HG03108 (cell line): ENCODE measurements at regions not wholly inside any gene's neighbourhood (a gene's known extent, or its start where the extent isn't known, plus 50 kb on each side); places are given as distances from the start of the nearest gene placed in this dataset.

Experiments
- ATAC-seq: cut with Tn5 transposase; IDR thresholded peaks from one replicate; pipeline ENCODE4 v1.9.1; 2021; ENCODE audit warnings: moderate library complexity; ENCODE audit not compliant: unreplicated experiment

DNA sequence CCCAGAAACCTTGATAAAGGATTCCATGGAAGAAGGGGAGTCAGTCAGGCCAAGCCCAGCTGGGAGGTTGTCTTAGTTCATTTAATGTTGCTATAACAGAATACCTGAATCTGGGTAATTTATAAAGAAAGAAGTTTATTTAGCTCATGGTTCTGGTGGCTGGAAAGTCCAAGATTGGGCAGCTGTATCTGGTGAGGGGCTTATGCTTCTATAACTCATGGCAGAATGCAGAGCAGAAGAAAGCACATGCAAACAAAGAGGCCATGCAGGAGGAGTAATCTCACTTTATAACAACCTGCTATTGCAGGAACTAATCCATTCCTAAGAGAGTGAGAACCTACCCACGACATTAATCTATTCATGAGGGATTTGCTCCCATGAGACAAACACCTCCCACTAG is 54.2 kb upstream of the ANKRD1 start:
- no peak for ATAC-seq

DNA sequence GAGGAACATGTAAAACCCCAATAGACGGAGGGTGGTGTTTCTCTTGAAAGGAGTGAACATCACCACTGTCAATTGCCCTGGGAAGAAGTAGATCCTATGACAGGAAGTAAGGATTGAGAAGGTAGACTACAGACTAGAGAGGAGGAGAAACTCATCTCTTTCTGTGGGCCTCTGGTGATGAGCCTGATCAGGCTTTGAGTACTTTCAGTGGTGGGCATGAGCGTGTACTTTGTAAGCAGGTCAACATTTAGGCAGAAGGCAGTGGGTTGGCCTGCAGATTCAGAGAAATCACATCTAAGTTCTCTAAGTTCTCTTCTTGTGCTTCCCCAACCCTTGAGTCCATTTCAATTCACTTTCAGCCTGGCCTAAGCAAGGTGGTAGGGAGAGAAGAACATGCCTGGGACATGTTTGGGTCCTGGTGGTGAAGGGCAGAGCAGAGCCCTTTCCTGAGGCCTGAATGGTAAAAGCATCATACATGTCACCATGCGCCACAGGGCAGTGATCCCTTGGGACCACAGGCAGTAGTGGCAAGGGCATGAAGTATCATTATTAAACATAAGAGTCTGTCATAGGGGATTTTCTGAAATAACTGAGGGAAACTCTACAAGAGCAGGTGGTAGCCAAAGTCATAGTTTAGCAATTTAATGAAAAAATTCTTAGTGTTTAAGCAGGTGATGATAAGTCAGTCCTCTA is 56.4 kb upstream of the ANKRD1 start:
- peak; percentile 67 for ATAC-seq

DNA sequence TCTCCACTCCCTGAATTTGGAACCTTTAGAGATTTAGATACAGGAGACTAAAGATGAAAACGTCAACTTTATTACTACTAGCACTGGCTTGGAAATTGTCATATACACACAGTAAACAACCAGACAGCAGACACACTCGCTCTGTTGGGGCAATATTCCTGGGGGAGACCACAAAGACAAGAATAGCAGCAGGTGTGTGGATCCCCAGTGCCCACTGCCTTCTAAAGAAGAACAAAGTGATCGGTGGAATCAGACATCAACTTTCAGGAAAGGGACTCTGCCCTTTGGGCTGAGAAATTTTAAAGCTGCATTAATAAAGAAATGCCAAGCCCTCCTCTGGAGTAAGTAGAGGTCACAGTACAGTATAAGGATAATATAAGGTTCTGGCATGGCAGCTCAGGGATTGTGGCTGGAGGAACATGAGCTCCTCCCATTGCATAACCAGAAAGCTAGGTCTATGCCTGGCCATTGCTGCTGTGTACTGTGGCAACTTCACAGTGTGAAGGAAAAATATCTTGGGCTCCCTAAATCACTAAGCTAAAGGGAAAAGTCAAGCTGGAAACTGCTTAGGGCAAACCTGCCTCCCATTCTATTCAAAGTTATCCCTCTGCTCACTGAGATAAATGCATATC is 57.1 kb upstream of the ANKRD1 start:
- peak; percentile 10 for ATAC-seq

DNA sequence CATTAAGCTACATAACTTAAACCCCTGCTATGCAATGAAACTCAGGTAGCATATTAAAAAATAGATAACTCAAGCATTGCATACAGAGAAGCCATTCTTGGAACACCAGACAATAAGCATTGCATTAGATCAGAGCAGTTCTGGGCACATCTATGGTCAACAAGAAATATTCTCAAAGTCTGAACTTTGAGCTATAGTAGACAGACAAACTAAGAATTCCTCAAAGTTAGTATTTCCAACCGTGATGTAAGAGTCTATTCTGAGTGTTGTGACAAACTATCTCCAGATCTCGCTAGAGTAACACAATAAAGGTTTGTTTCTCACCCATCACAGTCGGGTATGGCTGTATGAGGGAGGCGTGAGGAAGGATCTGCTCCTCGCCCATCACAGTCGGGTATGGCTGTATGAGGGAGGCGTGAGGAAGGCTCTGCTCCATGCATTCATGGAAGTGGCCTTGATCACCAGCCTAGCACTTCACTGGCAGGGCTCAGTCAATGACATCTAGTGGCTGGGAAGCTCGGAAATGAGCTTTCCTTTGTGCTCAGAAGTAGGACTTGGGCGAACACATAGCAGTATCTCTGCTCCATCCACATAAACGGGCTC is 61.6 kb upstream of the ANKRD1 start:
- no peak for ATAC-seq

DNA sequence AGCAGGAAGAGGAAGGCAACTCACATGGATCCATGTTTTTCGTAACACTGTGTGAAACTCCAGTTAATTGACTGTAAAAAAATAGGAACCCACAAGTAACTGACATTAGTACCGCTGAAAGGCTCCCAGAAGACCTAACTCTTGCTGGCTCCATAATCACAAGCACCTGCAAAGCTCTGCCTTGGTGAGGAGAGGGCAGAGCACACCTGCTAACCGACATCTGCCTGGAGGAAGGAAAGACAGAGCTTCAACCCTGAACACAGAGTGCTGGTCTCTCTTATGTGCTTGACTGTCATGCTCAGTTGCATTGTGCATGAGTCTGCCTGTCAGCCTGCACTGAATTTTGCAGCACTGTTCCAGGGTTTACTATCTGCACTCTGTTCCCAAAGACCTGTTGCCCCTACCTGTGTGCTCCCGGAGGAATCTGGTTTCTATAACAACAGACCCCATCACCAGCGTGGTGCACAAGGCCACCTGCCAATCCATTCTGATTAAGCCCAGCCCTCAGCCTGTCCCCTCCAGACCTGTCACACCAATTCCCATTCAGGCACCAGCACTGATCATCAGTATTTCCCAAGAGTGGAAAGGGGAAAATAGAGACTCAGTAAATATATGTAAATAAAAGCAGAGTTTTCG is 63.1 kb upstream of the ANKRD1 start:
- no peak for ATAC-seq

DNA sequence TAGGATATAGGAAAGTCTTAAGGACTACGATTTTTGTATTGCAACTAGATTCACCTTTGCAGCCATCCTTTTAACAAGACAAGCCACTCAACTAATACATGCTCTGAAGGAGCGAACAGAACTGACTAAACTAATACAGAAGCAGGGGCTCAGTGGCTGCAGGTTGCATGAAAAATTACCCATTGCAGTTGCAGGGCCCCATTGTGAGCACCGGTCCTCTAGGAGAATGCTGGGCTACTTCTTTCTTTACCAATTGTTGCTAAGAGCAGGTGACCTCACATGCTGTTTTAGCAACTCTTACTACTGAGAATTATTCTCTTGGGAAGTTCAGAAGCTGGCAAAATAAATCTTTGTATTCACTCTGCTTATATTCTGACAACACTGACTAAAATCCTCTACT is 64.0 kb upstream of the ANKRD1 start:
- no peak for ATAC-seq

DNA sequence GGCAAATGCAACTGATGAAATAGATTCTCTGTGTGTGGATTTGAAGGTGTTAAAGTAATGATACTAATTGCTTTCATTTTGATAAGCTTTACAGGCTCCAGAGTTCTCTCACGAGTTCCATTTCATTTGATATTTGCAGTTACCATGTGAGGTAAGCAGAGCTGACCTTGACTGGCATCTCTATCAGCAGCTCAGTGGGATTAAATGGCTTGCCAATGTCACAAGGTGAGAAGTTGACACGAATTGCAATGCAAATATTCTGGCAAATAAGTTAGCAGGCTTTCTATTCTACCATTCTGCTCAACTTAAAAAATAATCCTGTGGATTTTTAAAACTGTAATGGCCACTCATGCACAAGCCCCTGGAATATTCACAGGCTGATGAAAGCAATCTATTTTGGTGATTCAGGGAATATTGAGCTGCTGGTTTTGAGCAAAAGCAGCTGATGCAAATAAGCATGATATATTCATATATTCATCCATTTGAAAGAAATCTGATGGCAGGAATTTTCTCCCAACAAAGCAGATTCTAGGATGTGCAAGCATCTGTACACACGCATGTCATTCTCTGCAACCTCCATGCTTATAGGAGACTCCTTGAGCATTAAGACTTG is 64.5 kb upstream of the ANKRD1 start:
- ATAC-seq, result no peak

DNA sequence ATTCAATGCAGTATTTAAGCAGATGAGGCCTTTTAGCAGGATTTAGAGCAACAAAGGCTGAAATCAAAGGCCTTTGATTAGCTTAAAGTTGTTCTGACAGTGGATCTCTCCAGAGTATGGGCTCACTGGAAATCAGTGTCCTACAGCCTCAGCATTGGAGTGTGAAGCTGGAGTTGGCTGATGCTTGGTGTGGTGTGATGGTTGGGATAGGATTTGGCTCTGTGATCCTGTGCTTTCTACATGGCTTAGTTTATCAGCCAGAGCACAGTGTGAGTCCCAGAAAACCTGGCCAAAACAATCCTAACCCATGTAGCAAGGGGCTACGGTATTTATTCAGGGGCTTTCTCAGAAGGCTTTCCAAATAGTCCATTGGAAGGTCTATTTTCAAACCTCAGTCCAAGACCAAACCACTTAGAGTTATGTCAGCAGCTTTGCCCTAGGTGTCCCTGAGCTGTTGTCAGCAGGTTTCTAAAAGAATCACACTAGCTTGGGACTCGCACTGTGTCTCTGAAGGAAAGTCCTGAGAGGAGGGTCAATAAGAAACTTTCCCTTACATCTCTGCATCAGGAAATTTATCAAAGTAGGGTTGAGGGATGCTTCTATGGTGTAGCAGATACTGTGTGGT is 65.4 kb upstream of the ANKRD1 start:
- ATAC-seq, result no peak

DNA sequence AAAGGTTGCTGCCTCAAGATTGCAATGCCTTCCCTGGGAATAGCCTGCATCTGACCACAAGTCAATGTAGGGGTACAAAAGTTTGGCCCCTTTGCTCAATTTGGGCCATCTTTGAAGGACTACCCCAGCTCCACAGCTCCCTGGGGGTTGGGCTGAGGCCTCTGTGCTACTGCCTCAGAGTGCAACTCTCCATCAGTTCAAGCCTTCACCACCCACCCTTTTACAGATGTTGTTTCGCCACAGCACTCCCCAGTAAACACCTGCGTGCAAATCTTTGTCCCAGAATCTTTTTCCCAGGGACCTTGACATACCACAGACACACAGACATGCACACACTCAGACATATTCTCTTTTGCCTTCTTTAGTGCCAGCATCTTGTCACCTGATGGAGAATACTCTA is 66.0 kb upstream of the ANKRD1 start:
- no peak for ATAC-seq

DNA sequence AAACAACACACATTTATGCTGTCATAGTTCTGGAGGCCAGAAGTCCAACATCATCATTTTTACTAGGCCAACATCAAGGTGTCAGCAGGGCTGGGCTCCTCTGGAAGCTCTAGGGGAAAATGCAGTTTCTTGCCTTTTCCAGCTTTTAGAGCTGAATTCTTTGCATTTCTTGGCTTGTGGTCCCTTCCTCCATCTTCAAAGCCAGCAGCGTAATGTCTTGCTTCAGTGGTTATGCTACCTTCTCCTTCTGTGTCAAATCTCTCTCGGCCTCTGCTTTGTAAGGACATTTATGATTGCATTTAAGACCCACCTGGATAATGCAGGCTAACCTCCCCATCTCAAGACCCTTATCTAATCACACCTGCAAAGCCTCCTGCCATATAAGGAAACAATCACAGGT is 66.5 kb upstream of the ANKRD1 start:
- ATAC-seq, result no peak

DNA sequence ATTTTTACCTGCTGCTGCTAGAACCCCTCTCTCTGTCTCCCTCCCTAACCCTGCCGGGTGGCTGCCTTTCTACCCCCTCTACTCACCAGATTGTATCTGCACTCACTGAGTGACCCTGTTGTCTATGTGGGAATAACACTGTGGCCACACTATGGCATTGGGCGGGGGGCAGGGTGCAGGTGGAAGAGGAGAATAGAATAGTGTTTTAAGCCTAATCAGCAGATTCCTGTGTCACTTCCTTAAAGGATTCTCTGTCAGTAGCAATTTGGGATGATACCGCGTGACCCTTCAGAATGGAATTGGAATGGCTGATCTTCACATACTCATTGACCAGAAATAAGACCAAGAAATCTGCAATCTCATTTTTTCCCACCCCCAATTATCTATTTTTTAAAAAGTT is 67.1 kb upstream of the ANKRD1 start:
- no peak for ATAC-seq

DNA sequence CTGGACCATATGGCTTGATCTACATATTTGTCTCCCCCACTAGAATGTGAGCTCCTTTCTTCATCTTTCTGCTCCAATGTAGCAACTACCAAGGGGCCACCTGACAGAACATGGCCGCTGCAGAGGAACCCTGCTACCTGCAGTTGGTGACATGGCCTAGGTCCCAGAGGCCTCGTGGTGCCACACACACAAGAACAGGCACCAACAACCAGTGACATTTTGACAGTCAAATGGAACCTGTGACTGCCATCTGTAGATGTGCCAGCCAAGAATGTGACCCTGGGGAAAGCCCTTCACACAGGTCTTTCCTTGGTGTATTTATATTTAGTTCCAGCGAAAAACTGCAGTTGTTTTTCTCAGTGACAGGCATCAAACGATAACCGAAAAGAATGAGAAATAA is 67.9 kb upstream of the ANKRD1 start:
- no peak for ATAC-seq

DNA sequence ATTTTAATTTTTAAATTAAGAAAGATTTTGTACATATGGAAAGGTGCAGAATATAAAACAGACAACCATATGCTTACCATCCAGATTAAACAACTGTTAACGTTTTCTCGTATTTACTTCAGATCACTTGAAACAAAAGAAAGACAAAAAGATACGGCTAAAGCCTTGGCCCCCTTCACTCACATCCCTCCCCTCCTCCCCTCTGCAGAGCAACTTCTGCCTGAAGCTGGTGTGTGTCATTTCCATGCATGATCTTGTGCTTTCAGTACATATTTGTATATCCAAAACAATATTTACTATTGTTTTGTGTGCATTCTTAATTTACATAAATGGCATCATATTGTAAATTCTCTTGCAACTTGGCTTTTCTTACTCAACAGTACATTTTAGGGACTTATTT is 68.5 kb upstream of the ANKRD1 start:
- no peak for ATAC-seq

DNA sequence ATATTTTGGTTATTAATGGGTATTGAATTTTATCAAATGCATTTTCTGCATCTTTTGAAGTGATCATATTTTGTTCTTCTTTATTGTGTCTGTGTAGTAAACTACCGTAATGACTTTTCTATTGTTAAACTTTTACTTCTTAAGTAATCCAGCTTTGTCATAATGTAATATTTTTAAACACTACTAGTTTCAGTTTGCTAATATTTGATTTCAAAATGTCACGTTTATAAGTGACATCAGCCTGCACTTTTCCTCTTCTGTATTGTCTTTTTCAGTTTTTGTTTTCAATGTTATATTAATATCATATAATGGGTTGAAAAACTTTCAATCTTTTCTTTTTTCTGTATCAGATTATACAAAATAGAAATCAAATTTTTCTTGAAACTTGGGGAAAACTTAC is 71.6 kb upstream of the ANKRD1 start:
- ATAC-seq, result peak; percentile 31

DNA sequence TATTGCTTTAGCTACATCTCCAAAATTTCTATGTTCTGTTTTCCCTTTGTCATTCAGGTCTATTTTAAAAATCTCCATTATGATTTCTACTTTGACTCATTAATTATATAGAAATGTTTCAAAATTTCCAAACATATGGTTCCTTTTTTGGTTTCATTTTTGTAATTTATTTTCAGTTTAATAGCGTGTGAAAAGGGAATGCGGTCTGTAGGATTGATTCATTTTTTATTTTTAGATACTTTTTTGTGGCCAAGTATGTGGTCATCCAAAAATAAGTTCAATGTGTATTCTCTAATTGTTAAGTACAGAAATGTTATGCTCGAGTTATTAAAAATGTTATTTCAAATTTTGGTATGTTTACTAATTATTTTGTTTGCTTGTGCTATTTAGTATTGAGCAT is 72.5 kb upstream of the ANKRD1 start:
- no peak for ATAC-seq

DNA sequence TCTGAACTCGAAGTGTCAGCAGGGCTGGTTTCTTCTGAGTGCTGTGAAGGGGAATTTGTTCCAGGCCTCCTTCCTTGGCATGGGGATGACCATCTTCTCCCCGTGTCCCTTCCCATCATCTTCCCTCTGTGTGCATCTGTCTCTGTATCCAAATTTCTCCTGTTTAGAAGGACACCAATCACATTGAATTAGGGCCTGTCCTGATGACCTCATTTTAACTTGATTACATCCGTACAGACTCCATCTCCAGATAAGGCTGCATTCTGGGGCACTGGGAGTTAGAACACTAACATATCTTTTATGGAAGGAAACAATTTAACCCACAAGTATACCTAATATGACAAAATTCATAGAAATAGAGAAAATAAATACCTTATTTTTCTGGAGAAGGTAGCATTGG is 76.8 kb upstream of the ANKRD1 start:
- no peak for ATAC-seq

DNA sequence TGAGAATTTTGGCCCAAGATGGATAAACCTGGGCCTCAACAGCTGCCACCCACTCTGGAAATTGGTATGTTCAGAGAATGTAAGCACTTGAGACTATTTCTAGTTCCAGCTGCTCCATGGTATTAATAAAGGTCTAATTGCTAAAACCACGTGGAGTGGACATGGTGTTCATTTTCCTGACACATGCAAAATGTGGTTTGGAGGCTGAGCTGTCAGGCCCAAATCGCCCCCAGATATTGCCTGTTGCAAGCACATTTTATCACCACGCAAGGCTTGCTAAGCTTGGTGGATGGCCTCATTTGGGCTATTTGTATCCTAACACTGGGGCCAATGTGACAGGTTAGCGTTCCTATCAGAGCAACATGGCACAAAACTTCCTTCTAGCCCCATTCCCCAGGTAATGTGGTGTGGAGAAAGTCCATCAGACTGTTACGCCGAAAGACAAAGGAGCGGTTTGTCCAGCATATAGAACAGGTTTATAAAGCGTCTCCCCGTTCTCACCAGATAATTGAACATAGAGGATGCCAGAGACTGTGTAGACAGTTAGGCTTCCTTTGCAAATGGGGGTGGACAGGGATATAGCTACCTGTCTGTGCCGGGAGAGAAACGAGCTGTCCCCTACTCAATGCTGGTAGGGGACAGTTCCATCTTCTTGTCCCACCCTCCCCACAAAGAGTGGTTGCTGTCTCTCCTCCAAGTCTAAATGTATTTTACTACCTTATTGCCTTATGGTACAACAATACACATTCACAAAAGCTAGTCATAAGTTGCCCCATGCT is 78.0 kb upstream of the ANKRD1 start:
- peak; percentile 21 for ATAC-seq

DNA sequence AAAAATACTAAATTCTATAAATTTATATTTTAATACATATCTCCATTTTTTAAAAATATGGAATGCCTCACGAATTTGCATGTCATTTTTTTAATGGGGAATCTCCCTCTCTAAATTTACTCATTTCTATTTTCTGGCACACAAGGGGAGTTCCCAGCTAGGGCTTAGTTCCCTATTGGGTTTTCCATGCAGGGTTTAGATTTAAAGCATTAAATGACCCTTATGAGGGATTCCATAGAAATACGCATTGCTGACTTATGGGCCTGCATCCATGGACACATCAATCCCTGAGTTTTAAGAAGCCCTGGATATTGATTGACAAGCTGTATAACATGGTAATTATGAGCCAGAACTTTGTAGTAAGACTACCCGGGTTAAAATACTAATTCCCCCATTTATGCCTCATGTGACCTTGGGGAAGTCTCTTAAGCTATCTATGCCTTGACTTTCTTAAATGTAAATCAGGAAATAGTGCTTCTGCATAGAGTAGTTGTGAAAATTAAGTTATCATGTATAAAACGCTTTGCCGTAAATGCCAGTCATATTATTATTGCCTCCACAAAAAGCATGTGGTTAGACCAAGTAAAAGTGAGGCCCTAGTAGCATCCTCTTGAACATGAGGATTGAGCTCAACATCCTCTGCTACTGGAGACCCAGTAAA is 78.8 kb upstream of the ANKRD1 start:
- peak; percentile 60 for ATAC-seq

DNA sequence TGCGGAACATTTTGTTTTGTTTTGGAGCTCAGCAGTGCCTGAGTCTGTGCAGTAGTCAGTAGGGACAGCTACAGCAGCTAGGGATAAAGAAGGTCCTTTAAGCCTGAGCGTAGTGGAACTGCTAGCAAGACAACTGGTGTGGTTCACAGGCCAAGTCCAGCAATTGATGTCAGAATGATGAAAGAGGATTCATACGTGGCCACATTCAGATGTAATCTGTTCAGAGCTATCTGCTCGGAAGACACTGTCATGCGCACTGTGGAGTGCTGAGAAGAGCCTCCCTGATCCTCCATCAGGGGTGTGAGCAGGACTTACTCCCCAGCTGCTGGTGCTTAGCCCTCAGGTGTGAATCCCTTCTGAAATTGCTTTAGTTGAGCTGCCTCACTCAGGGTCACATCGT is 79.6 kb upstream of the ANKRD1 start:
- ATAC-seq, result no peak

DNA sequence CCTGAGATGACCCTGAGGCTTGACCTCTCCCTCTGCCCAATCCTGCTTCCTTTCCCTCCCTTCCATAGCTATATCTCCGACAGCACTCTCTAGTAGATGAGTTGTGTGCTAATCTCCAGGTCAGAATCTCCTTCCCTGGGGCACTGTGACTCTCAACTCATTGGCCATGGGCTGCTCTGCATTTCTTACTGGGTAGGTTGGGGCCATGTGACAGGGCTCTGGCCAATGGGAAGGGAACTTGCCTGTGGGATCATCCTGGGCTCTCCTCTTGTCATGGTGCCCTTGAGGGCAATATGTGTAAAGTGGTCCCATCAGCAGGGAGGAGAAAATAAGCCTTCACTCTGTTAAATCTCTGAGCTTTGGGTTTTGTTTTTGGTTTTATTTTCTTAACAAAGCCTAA is 80.1 kb upstream of the ANKRD1 start:
- no peak for ATAC-seq
